ENCODE measurements at regions not wholly inside any gene's neighbourhood (a gene's known extent, or its start where the extent isn't known, plus 50 kb on each side); places are given as distances from the start of the nearest gene placed in this dataset.

GRCh38 chr2:149988361-149988760 is 400.8 kb upstream of the MMADHC start:
- Histone ChIP-seq H2AFZ (ENCODE audit: control insufficient read depth, low read length) (no peak overlapping the region), H3K4me2 (ENCODE audit: control insufficient read depth, extremely low read depth, insufficient read depth, low read depth, low read length) (no peak overlapping the region), H3K9me1 (ENCODE audit: control insufficient read depth, extremely low read depth, insufficient read depth, low read length) (no peaks in the 10 kb centered on the region), H3K79me2 (ENCODE audit: control insufficient read depth, insufficient read depth, low read length) (no peaks in the 10 kb centered on the region), H4K20me1 (ENCODE audit: control insufficient read depth, extremely low read depth, insufficient read depth, low read length) (no peaks in the 10 kb centered on the region), H3K9ac (ENCODE audit: control insufficient read depth, extremely low read depth, insufficient read depth, low read length) (no peak overlapping the region), H3K4me3 (ENCODE audit: control insufficient read depth in 2 of 3, extremely low read depth in 1 of 3, insufficient read depth in 2 of 3, low read depth in 1 of 3, low read length in 3 of 3) (no peak overlapping the region), H3K4me1 (ENCODE audit: control insufficient read depth, extremely low read depth, insufficient read depth, low read length) (peaks cover 17% of the 10 kb centered on the region), H3K36me3 (ENCODE audit: control insufficient read depth in 2 of 2, extremely low read depth in 1 of 2, insufficient read depth in 2 of 2, low read length in 2 of 2) (no peaks in the 10 kb centered on the region), H3K27ac (ENCODE audit: control insufficient read depth, insufficient read depth, low read length) (no peak overlapping the region), H3K9me3 (ENCODE audit: control insufficient read depth, low read depth, low read length) (no peaks in the 10 kb centered on the region), H3K27me3 (ENCODE audit: control insufficient read depth, extremely low read depth, insufficient read depth, low read length) (no peaks in the 10 kb centered on the region)
- no peak for FAIRE-seq
- no peak for TF ChIP-seq CTCF (optimal IDR thresholded peaks at IDR 0.05 in 1 of 3, IDR thresholded peaks at IDR 0.05 in 1 of 3, conservative IDR thresholded peaks at IDR 0.05 in 1 of 3; ENCODE audit: extremely low read depth in 1 of 3, insufficient read depth in 2 of 3, low read length in 3 of 3)
- TF ChIP-seq EZH2 (IDR thresholded peaks at IDR 0.05; ENCODE audit: low read length): no peak
- no peak for DNase-seq (ENCODE audit: low read depth, low spot score)
- dilution Hi-C loops (cut with MboI; ENCODE audit: extremely low pct_ligation_motif_present, low sequenced_read_pairs): no loop called here

GRCh38 chr2:149986861-149987260 is 399.3 kb upstream of the MMADHC start:
- Histone ChIP-seq H2AFZ (ENCODE audit: control insufficient read depth, low read length) (no peak overlapping the region), H3K27ac (ENCODE audit: control insufficient read depth, insufficient read depth, low read length) (no peak overlapping the region), H4K20me1 (ENCODE audit: control insufficient read depth, extremely low read depth, insufficient read depth, low read length) (no peaks in the 10 kb centered on the region), H3K9me1 (ENCODE audit: control insufficient read depth, extremely low read depth, insufficient read depth, low read length) (no peaks in the 10 kb centered on the region), H3K4me1 (ENCODE audit: control insufficient read depth, extremely low read depth, insufficient read depth, low read length) (peaks cover 17% of the 10 kb centered on the region), H3K4me2 (ENCODE audit: control insufficient read depth, extremely low read depth, insufficient read depth, low read depth, low read length) (no peak overlapping the region), H3K79me2 (ENCODE audit: control insufficient read depth, insufficient read depth, low read length) (no peaks in the 10 kb centered on the region), H3K4me3 (ENCODE audit: control insufficient read depth in 2 of 3, extremely low read depth in 1 of 3, insufficient read depth in 2 of 3, low read depth in 1 of 3, low read length in 3 of 3) (no peak overlapping the region), H3K36me3 (ENCODE audit: control insufficient read depth in 2 of 2, extremely low read depth in 1 of 2, insufficient read depth in 2 of 2, low read length in 2 of 2) (no peaks in the 10 kb centered on the region), H3K27me3 (ENCODE audit: control insufficient read depth, extremely low read depth, insufficient read depth, low read length) (no peaks in the 10 kb centered on the region), H3K9me3 (ENCODE audit: control insufficient read depth, low read depth, low read length) (no peaks in the 10 kb centered on the region), H3K9ac (ENCODE audit: control insufficient read depth, extremely low read depth, insufficient read depth, low read length) (no peak overlapping the region)
- dilution Hi-C loops (cut with MboI; ENCODE audit: extremely low pct_ligation_motif_present, low sequenced_read_pairs): no loop called here
- TF ChIP-seq EZH2 (IDR thresholded peaks at IDR 0.05; ENCODE audit: low read length) (no peak), CTCF (optimal IDR thresholded peaks at IDR 0.05 in 1 of 3, IDR thresholded peaks at IDR 0.05 in 1 of 3, conservative IDR thresholded peaks at IDR 0.05 in 1 of 3; ENCODE audit: extremely low read depth in 1 of 3, insufficient read depth in 2 of 3, low read length in 3 of 3) (no peak)
- DNase-seq (ENCODE audit: low read depth, low spot score) (no peak), FAIRE-seq (no peak)

All from keratinocyte (primary cell).